Hepatocyte (in vitro differentiated cells): ENCODE measurements at regions not wholly inside any gene's neighbourhood (a gene's known extent, or its start where the extent isn't known, plus 50 kb on each side); places are given as distances from the start of the nearest gene placed in this dataset.
"Not testable (repeated sequence)": the region's sequence is repeated elsewhere in the genome, so short reads cannot be mapped to it uniquely, and the experiment has no call there.

Source experiments
- DNase-seq: peaks from one replicate; pipeline ENCODE4 v3.0.0-alpha.2; 2016; ENCODE audit warnings: low spot score
- H2AFZ ChIP-seq: fragments of 200-600 bp; sonication (generic); 2 replicates; pipeline ENCODE4 v1.6.0; 2016; ENCODE audit warnings: antibody characterized with exemption, mild to moderate bottlenecking
- H3K27ac ChIP-seq: fragments of 200-600 bp; sonication (generic); 2 replicates; pipeline ENCODE4 v1.5.1; 2016; ENCODE audit warnings: mild to moderate bottlenecking
- H3K27me3 ChIP-seq: fragments of 200-600 bp; sonication (generic); 2 replicates; pipeline ENCODE4 v1.6.1; 2016
- H3K36me3 ChIP-seq: fragments of 200-600 bp; sonication (generic); replicated peaks from 2 replicates; pipeline ENCODE4 v1.5.1; 2016; ENCODE audit warnings: low read depth; ENCODE audit not compliant: insufficient read depth
- H3K4me1 ChIP-seq: fragments of 200-600 bp; sonication (generic); 2 replicates; pipeline ENCODE4 v1.5.1; 2016; ENCODE audit warnings: mild to moderate bottlenecking, moderate library complexity; ENCODE audit not compliant: insufficient read depth
- H3K4me2 ChIP-seq: fragments of 200-600 bp; sonication (generic); 2 replicates; pipeline ENCODE4 v1.6.0; 2016
- H3K4me3 ChIP-seq: fragments of 200-600 bp; sonication (generic); 2 replicates; pipeline ENCODE4 v1.5.1; 2016; ENCODE audit warnings: mild to moderate bottlenecking
- H3K79me2 ChIP-seq: fragments of 200-600 bp; sonication (generic); 2 replicates; pipeline ENCODE4 v1.6.0; 2017; ENCODE audit warnings: mild to moderate bottlenecking
- H3K9me2 ChIP-seq: fragments of 200-600 bp; sonication (generic); replicated peaks from 2 replicates; pipeline ENCODE4 v1.6.0; 2017; ENCODE audit warnings: mild to moderate bottlenecking; ENCODE audit not compliant: insufficient read depth
- H3K9me3 ChIP-seq: fragments of 200-600 bp; sonication (generic); 2 replicates; pipeline ENCODE4 v1.5.1; 2016; ENCODE audit warnings: low read depth, mild to moderate bottlenecking
- H4K20me1 ChIP-seq: fragments of 200-600 bp; sonication (generic); 2 replicates; pipeline ENCODE4 v1.6.0; 2016; ENCODE audit warnings: mild to moderate bottlenecking; ENCODE audit not compliant: insufficient read depth, poor library complexity, severe bottlenecking
- EZH2 ChIP-seq: fragments of 200-600 bp; sonication (generic); IDR thresholded peaks from 2 replicates; pipeline ENCODE4 v1.6.1; 2016; ENCODE audit warnings: antibody characterized with exemption, mild to moderate bottlenecking, borderline replicate concordance
- EZH2phosphoT487 ChIP-seq: fragments of 200-600 bp; sonication (generic); IDR thresholded peaks from one replicate; pipeline ENCODE4 v1.6.1; 2018; ENCODE audit warnings: antibody characterized with exemption, mild to moderate bottlenecking, low read depth, moderate library complexity; ENCODE audit not compliant: unreplicated experiment, severe bottlenecking
- WGBS: methylation state at CpG from one replicate; pipeline ENCODE4 v1.1.6; 2016; ENCODE audit warnings: low lambda C conversion rate; ENCODE audit errors: missing lambda C conversion rate; 5-methylcytosine and 5-hydroxymethylcytosine counted together
- TF ChIP-seq, protein P1 (sequence below): fragments of 200-600 bp; sonication (generic); IDR thresholded peaks from 2 replicates; pipeline ENCODE4 v1.5.1; 2016; ENCODE audit warnings: antibody characterized with exemption, mild to moderate bottlenecking; ENCODE audit not compliant: poor library complexity

DNA sequence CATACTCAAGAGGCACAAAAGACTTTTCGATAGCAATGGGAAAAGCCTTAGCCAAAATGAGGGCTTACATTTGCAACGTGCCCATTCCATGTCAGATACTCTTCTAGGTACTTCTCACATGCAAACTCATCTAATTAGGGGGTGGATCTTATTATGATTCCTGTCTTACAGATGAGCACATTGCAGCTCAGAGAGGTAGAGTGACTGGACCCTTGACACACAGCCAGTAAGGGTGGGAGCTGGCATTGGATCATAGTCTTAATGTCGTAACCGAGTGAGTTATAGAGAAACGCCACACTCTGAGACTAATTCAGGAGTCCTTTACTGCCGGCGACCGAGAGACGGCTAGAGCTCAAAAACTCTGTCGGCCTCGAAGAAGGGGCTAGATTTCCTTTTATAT, 78.8 kb upstream of the GRIN2A start:
- TF ChIP-seq, protein P1, sequence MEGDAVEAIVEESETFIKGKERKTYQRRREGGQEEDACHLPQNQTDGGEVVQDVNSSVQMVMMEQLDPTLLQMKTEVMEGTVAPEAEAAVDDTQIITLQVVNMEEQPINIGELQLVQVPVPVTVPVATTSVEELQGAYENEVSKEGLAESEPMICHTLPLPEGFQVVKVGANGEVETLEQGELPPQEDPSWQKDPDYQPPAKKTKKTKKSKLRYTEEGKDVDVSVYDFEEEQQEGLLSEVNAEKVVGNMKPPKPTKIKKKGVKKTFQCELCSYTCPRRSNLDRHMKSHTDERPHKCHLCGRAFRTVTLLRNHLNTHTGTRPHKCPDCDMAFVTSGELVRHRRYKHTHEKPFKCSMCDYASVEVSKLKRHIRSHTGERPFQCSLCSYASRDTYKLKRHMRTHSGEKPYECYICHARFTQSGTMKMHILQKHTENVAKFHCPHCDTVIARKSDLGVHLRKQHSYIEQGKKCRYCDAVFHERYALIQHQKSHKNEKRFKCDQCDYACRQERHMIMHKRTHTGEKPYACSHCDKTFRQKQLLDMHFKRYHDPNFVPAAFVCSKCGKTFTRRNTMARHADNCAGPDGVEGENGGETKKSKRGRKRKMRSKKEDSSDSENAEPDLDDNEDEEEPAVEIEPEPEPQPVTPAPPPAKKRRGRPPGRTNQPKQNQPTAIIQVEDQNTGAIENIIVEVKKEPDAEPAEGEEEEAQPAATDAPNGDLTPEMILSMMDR = no peak
- TF ChIP-seq EZH2phosphoT487 = no peak
- no peak for TF ChIP-seq EZH2
- Histone ChIP-seq H3K79me2 (no peaks in the 10 kb centered on the region), H3K36me3 (no peaks in the 10 kb centered on the region), H3K27ac (peak overlapping the region; percentile 45), H2AFZ (no peak overlapping the region), H3K9me2 (no peaks in the 10 kb centered on the region), H4K20me1 (no peaks in the 10 kb centered on the region), H3K4me2 (no peak overlapping the region), H3K9me3 (no peaks in the 10 kb centered on the region), H3K4me1 (peaks cover 13% of the 10 kb centered on the region), H3K27me3 (no peaks in the 10 kb centered on the region), H3K4me3 (no peak overlapping the region)
- 45% methylated on average over 11 of the region's 11 CpGs for WGBS
- no peak for DNase-seq

DNA sequence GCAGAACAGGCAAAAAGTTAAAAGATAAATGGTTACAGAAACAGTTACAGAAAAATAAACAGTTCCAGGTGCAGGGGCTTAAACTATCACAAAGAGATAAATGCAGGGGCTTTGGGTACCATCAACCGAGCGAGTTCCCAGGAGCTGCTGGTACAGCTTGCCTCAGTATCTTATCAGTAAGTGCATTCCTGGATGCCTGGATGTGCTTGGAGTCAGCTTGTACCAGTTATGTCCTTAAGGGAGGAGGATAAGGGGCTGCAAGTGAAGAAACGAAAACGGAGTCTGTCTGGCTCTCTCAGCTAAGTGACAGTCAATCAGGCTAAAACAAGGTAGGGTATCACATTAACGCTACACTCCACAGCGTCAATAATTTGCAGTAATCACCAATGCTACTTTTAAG, 79.3 kb upstream of the GRIN2A start:
- not testable (repeated sequence) for H3K4me2 ChIP-seq, H3K9me2 ChIP-seq, H3K9me3 ChIP-seq, H3K79me2 ChIP-seq, H3K27me3 ChIP-seq, H4K20me1 ChIP-seq, H3K4me1 ChIP-seq, H2AFZ ChIP-seq, DNase-seq, H3K4me3 ChIP-seq, H3K36me3 ChIP-seq
- peak overlapping the region; percentile 45 for H3K27ac ChIP-seq
- WGBS = 22% methylated on average over 6 of the region's 6 CpGs

DNA sequence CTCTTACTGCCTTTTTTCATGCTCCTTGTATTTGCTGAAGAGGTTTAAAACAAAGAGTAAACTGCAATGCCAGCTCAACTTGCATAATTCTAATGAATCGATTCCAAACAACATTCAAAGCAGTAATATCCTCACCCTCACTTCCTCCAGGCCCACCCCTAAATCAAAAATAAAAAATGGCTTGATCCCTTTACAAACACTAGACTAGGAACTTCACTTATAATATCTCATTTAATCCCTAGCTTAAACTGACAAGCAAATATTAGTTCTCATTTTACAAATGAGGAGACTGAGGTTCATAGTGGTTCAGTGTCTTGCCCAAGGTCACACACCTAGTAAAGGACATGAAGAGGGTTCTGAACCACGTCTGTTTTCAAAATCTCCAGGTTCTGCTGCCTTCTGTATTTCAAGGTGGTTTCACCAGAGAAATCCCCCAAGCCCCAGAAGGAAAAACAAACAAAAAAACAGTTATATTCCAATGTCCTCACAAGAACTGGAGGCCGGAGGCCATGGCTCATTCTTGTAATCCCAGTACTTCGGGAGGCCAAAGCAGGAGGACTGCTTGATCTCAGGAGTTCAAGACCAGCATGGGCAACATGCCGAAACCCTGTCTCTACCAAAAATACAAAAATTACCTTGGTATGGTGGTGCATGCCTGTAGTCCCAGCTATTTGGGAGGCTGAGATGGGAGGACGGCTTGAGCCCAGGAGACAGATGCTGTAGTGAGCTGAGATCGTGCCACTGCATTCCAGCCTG, 80.3 kb upstream of the GRIN2A start:
- Histone ChIP-seq H2AFZ (no peak overlapping the region), H3K9me2 (no peaks in the 10 kb centered on the region), H3K27me3 (no peaks in the 10 kb centered on the region), H3K4me3 (no peak overlapping the region), H3K36me3 (no peaks in the 10 kb centered on the region), H3K4me2 (no peak overlapping the region), H4K20me1 (no peaks in the 10 kb centered on the region), H3K27ac (no peak overlapping the region), H3K4me1 (peaks cover 4% of the 10 kb centered on the region), H3K9me3 (no peaks in the 10 kb centered on the region), H3K79me2 (no peaks in the 10 kb centered on the region)
- WGBS = 88% methylated on average over 7 of the region's 7 CpGs
- no peak for DNase-seq
- TF ChIP-seq, protein P1 = no peak
- TF ChIP-seq EZH2 (no peak), EZH2phosphoT487 (no peak)

DNA sequence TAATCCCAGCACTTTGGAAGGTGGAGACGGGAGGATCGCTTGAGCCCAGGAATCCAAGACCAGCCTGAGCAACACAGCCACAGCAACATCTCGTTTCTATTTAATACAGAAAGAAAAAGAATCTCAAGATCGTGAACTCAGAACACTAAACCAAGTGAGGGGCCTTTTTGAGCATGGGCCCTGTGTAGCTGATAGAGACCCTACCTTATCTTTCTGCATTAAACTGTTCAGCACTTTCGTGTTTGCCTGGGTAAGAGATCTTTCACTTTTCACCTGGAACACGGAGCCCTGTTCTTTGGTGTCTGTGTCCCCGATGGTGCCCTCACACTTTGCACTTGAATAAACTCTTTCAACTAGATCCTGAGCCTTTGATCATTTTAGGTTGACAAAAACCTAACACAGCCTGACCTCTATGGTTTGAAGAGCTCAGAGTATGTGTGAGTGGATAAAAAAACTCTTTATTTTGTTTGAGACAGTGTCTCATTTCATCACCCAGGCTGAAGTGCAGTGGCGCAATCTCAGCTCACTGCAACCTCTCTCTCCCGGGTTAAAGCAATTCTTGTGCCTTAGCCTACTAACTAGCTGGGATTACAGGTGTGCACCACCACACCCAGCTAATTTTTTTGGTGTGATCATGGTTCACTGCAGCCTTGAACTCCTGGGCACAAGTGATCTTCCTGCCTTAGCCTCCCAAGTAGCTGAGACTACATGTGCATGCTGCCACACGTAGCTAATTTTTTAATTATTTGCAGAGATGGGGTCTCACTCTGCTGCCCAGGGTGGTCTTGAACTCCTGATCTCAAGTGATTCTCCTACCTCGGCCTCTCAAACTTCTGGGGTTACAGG, 83.8 kb upstream of the GRIN2A start:
- Histone ChIP-seq H3K9me2 (no peaks in the 10 kb centered on the region), H3K27ac (peak overlapping the region; percentile 8), H3K4me3 (no peak overlapping the region), H3K36me3 (no peaks in the 10 kb centered on the region), H3K9me3 (no peaks in the 10 kb centered on the region), H3K79me2 (no peaks in the 10 kb centered on the region), H3K4me1 (no peaks in the 10 kb centered on the region), H3K27me3 (no peaks in the 10 kb centered on the region), H3K4me2 (peak overlapping the region; percentile 5), H4K20me1 (no peaks in the 10 kb centered on the region), H2AFZ (no peak overlapping the region)
- no peak for DNase-seq
- TF ChIP-seq EZH2phosphoT487 (no peak), EZH2 (no peak)
- TF ChIP-seq, protein P1 = no peak
- WGBS = 74% methylated on average over 11 of the region's 11 CpGs
